Uterus (tissue), 2 donors: ENCODE measurements at regions not wholly inside any gene's neighbourhood (a gene's known extent, or its start where the extent isn't known, plus 50 kb on each side); places are given as distances from the start of the nearest gene placed in this dataset.

Experiments used
- POLR2A ChIP-seq, 2 donors: fragments of 450-650 bp; IDR thresholded peaks; one replicate each; pipeline ENCODE4 v1.6.1; 2016; ENCODE audit warnings: antibody characterized with exemption in 2 of 2, mild to moderate bottlenecking in 1 of 2, moderate library complexity in 1 of 2
- TF ChIP-seq, protein P1 (sequence below), 4 experiments: fragments of 200-600 bp in 2 of 4; fragments of 450-650 bp in 2 of 4; sonication (generic) in 2 of 4; IDR thresholded peaks; one replicate each; pipeline ENCODE4 v1.5.1; 2016 to 2019; ENCODE audit warnings: antibody characterized with exemption in 4 of 4, mild to moderate bottlenecking in 2 of 4, moderate library complexity in 1 of 4

GRCh38 chr4:120228086-120228485, 161.4 kb upstream of the MAD2L1 start:
- TF ChIP-seq, protein P1, sequence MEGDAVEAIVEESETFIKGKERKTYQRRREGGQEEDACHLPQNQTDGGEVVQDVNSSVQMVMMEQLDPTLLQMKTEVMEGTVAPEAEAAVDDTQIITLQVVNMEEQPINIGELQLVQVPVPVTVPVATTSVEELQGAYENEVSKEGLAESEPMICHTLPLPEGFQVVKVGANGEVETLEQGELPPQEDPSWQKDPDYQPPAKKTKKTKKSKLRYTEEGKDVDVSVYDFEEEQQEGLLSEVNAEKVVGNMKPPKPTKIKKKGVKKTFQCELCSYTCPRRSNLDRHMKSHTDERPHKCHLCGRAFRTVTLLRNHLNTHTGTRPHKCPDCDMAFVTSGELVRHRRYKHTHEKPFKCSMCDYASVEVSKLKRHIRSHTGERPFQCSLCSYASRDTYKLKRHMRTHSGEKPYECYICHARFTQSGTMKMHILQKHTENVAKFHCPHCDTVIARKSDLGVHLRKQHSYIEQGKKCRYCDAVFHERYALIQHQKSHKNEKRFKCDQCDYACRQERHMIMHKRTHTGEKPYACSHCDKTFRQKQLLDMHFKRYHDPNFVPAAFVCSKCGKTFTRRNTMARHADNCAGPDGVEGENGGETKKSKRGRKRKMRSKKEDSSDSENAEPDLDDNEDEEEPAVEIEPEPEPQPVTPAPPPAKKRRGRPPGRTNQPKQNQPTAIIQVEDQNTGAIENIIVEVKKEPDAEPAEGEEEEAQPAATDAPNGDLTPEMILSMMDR (IDR thresholded peaks at IDR 0.05) = no peak
- TF ChIP-seq POLR2A (IDR thresholded peaks at IDR 0.05) = no peak
